Prostate gland (tissue), 2 donors: ENCODE measurements at regions not wholly inside any gene's neighbourhood (a gene's known extent, or its start where the extent isn't known, plus 50 kb on each side); places are given as distances from the start of the nearest gene placed in this dataset.

ENCODE experiments used
- DNase-seq: peaks from one replicate; pipeline ENCODE4 v3.0.0-alpha.2; 2019; ENCODE audit warnings: low spot score
- H3K27ac ChIP-seq, 2 donors: fragments of 200-600 bp; sonication (generic); 2 replicates each; pipeline ENCODE4 v1.5.1; 2017 to 2019
- H3K27me3 ChIP-seq: fragments of 200-600 bp; sonication (generic); replicated peaks from 2 replicates; pipeline ENCODE4 v1.5.1; 2019; ENCODE audit not compliant: insufficient read depth
- H3K36me3 ChIP-seq, 2 donors: fragments of 200-600 bp; sonication (generic); 1 replicate in 1 of 2; 2 replicates in 1 of 2; pipeline versions ENCODE4 v1.5.1 to v1.8.1; 2017 to 2019
- H3K4me1 ChIP-seq: fragments of 200-600 bp; sonication (generic); replicated peaks from 2 replicates; pipeline ENCODE4 v1.5.1; 2019
- H3K4me3 ChIP-seq, 2 donors: fragments of 200-600 bp; sonication (generic); 2 replicates each; pipeline ENCODE4 v1.5.1; 2017 to 2019
- H3K9me3 ChIP-seq: fragments of 200-600 bp; sonication (generic); 2 replicates; pipeline ENCODE4 v1.5.1; 2017
- CTCF ChIP-seq, 4 experiments: fragments of 200-600 bp in 2 of 4; fragments of 450-650 bp in 2 of 4; sonication (generic) in 2 of 4; IDR thresholded peaks; 1 replicate in 3 of 4; 2 replicates in 1 of 4; pipeline ENCODE4 v1.5.1; 2016 to 2019; ENCODE audit warnings: antibody characterized with exemption in 4 of 4, mild to moderate bottlenecking in 2 of 4, moderate library complexity in 2 of 4
- POLR2A ChIP-seq: fragments of 450-650 bp; IDR thresholded peaks from one replicate; pipeline ENCODE4 v1.6.1; 2016; ENCODE audit warnings: antibody characterized with exemption, mild to moderate bottlenecking
- POLR2AphosphoS5 ChIP-seq: sonication (generic); formaldehyde crosslinking; IDR thresholded peaks from one replicate; pipeline ENCODE4 v1.6.1; 2017; ENCODE audit warnings: antibody characterized with exemption
- WGBS: methylation state at CpG from one replicate; pipeline ENCODE4 v1.1.5; 2018; 5-methylcytosine and 5-hydroxymethylcytosine counted together
- intact Hi-C: fragments of 100-400 bp; cut with DNase I; formaldehyde crosslinking; loops from one replicate; pipeline ENCODE4 v1.14.2; 2022

GRCh38 chr13:72074663-72075062 lies 207.7 kb upstream of the DACH1 start:
- intact Hi-C loops = no loop called here
- TF ChIP-seq CTCF (IDR thresholded peaks at IDR 0.05) (no peak), POLR2AphosphoS5 (no peak), POLR2A (no peak)
- H3K9me3 ChIP-seq = no peaks in the 10 kb centered on the region
- no peaks in the 10 kb centered on the region for H3K27me3 ChIP-seq
- WGBS = 73% methylated on average over 3 of the region's 3 CpGs
- no peak for DNase-seq
- H3K36me3 ChIP-seq = no peaks in the 10 kb centered on the region
- no peak overlapping the region for H3K27ac ChIP-seq
- H3K4me1 ChIP-seq = no peaks in the 10 kb centered on the region
- no peak overlapping the region for H3K4me3 ChIP-seq

DNA sequence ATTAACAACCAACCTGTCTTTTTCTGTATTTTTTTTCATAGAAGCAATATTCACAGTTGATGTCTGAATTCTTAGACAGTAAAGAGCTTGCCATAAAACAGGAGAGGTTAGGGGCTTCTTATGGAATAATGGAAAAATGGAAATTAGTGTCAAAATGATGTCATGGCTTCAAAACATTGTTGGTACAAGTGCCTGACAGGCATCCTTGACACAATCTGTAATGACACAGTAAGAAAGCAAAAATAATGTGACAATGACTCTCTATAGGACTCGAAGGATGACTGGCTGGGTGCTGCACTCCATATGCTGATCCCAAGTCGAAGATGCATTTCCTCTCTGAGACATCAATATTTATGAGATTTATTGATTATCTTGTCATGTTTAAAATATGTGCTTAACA lies 205.3 kb upstream of the DACH1 start:
- no peak for DNase-seq
- Histone ChIP-seq H3K4me1 (no peaks in the 10 kb centered on the region), H3K36me3 (no peaks in the 10 kb centered on the region), H3K27ac (no peak overlapping the region), H3K27me3 (no peaks in the 10 kb centered on the region), H3K9me3 (no peaks in the 10 kb centered on the region), H3K4me3 (no peak overlapping the region)
- 90% methylated on average over 2 of the region's 2 CpGs for WGBS
- intact Hi-C loops = no loop called here
- TF ChIP-seq POLR2A (no peak), CTCF (IDR thresholded peaks at IDR 0.05) (no peak), POLR2AphosphoS5 (no peak)

GRCh38 chr13:72071713-72072112 lies 204.7 kb upstream of the DACH1 start:
- no peak for DNase-seq
- Histone ChIP-seq H3K36me3 (no peaks in the 10 kb centered on the region), H3K27ac (no peak overlapping the region), H3K4me1 (no peaks in the 10 kb centered on the region), H3K27me3 (no peaks in the 10 kb centered on the region), H3K9me3 (no peaks in the 10 kb centered on the region), H3K4me3 (no peak overlapping the region)
- TF ChIP-seq POLR2A = no peak
- no peak for TF ChIP-seq CTCF (IDR thresholded peaks at IDR 0.05)
- intact Hi-C loops = no loop called here
- WGBS = 74% methylated on average over 4 of the region's 4 CpGs

DNA sequence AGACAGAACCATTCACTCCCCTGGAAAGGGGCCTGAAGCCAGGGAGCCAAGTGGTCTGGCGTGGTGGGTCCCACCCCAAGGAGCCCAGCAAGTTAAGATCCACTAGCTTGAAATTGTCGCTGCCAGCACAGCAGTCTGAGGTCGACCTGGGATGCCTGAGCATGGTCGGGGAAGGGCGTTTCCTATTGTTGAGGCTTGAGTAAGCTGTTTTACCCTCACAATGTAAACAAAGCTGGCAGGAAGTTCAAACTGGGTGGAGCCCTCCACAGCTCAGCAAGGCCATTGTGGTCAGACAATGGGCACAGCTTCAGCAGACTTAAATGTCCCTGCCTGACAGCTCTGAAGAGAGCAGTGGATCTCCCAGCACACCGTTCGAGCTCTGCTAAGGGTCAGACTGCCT lies 195.6 kb upstream of the DACH1 start:
- no peaks in the 10 kb centered on the region for H3K9me3 ChIP-seq
- H3K27ac ChIP-seq = no peak overlapping the region
- 67% methylated on average over 7 of the region's 7 CpGs for WGBS
- TF ChIP-seq POLR2AphosphoS5 = no peak
- no peak for TF ChIP-seq CTCF (IDR thresholded peaks at IDR 0.05)
- no peak for TF ChIP-seq POLR2A
- H3K27me3 ChIP-seq = no peaks in the 10 kb centered on the region
- no peaks in the 10 kb centered on the region for H3K36me3 ChIP-seq
- no peaks in the 10 kb centered on the region for H3K4me1 ChIP-seq
- no peak overlapping the region for H3K4me3 ChIP-seq
- intact Hi-C loops = no loop called here
- no peak for DNase-seq

DNA sequence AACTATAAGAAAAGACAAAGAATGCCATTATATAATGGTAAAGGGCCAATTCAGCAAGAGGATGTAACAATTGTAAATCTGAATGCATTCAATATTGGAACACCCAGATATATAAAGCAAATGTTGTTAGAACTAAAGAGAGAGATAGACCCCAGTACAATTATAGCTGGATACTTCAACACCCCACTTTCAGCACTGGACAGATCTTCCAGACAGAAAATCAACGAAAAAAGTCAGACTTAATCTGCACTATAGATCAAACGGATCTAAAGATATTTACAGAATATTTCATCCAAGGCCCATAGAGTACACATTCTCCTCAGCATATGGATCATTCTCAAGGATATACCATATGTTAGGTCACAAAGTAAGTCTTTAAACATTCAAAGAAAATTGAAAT lies 194.6 kb upstream of the DACH1 start:
- intact Hi-C loops = no loop called here
- no peak for DNase-seq
- Histone ChIP-seq H3K27me3 (no peaks in the 10 kb centered on the region), H3K9me3 (no peaks in the 10 kb centered on the region), H3K4me1 (no peaks in the 10 kb centered on the region), H3K36me3 (no peaks in the 10 kb centered on the region), H3K27ac (no peak overlapping the region), H3K4me3 (no peak overlapping the region)
- no peak for TF ChIP-seq POLR2A
- no peak for TF ChIP-seq POLR2AphosphoS5
- TF ChIP-seq CTCF (IDR thresholded peaks at IDR 0.05) = no peak
- 63% methylated on average over 2 of the region's 2 CpGs for WGBS
